ENCODE measurements at regions not wholly inside any gene's neighbourhood (a gene's known extent, or its start where the extent isn't known, plus 50 kb on each side); places are given as distances from the start of the nearest gene placed in this dataset.

GRCh38 chr20:6611911-6612605, 155.4 kb upstream of the BMP2 start:
- H2AFZ ChIP-seq (ENCODE audit: low read depth) = no peak overlapping the region
- no peak overlapping the region for H3K27ac ChIP-seq (ENCODE audit: low read depth in 2 of 2, low read length in 1 of 2)
- H3K36me3 ChIP-seq (replicated peaks in 1 of 2; ENCODE audit: control insufficient read depth in 1 of 2, insufficient read depth in 2 of 2, low read length in 1 of 2) = no peaks in the 10 kb centered on the region
- ChIA-PET CTCF (no interaction called here), POLR2A (no interaction called here)
- H3K9me3 ChIP-seq = no peaks in the 10 kb centered on the region
- no peaks in the 10 kb centered on the region for H3F3A ChIP-seq (replicated peaks; ENCODE audit: insufficient read depth)
- H3K4me3 ChIP-seq (ENCODE audit: low read depth in 2 of 2, low read length in 1 of 2) = no peak overlapping the region
- no peaks in the 10 kb centered on the region for H3K79me2 ChIP-seq (ENCODE audit: insufficient read depth)
- H3K9ac ChIP-seq = no peak overlapping the region
- WGBS (ENCODE audit: low lambda C conversion rate) = 12% methylated on average over 2 of the region's 2 CpGs
- no peaks in the 10 kb centered on the region for H3K27me3 ChIP-seq (ENCODE audit: insufficient read depth)
- no peak overlapping the region for H3K4me2 ChIP-seq
- H3K4me1 ChIP-seq (ENCODE audit: control insufficient read depth in 1 of 2, insufficient read depth in 2 of 2, low read depth in 1 of 2, low read length in 1 of 2) = no peaks in the 10 kb centered on the region
- TF ChIP-seq REST (IDR thresholded peaks at IDR 0.05; ENCODE audit: low read depth, low read length) = no peak
- no peaks in the 10 kb centered on the region for H3K9me2 ChIP-seq
- no peaks in the 10 kb centered on the region for H4K20me1 ChIP-seq (ENCODE audit: insufficient read depth)
- no peak for DNase-seq

- no peaks in the 10 kb centered on the region for H3K79me2 ChIP-seq (ENCODE audit: insufficient read depth)
- H2AFZ ChIP-seq (ENCODE audit: low read depth) = no peak overlapping the region
- POLR2A ChIA-PET = no interaction called here
These were observed 160.8 kb upstream of the BMP2 start for GRCh38 chr20:6606651-6607050.

More at GRCh38 chr20:6606651-6607050, 160.8 kb upstream of the BMP2 start:
- H3K27ac ChIP-seq (ENCODE audit: low read depth in 2 of 2, low read length in 1 of 2) = no peak overlapping the region
- no peak for TF ChIP-seq POLR2AphosphoS5 (IDR thresholded peaks at IDR 0.05; ENCODE audit: low read depth, low read length)
- no peak for TF ChIP-seq MAX (IDR thresholded peaks at IDR 0.05; ENCODE audit: low read depth)
- no peak for TF ChIP-seq FOXM1 (IDR thresholded peaks at IDR 0.05; ENCODE audit: low read depth)
- TF ChIP-seq RAD21 (IDR thresholded peaks at IDR 0.05; ENCODE audit: low read length) = no peak
- no peak for TF ChIP-seq USF2 (IDR thresholded peaks at IDR 0.05; ENCODE audit: borderline replicate concordance, low read depth, low read length)
- no peak for TF ChIP-seq IRF3 (IDR thresholded peaks at IDR 0.05; ENCODE audit: low read depth, low read length)
- no peak for TF ChIP-seq USF1 (IDR thresholded peaks at IDR 0.05; ENCODE audit: borderline replicate concordance, low read depth)
- no peak for TF ChIP-seq CHD2 (IDR thresholded peaks at IDR 0.05; ENCODE audit: low read length, partially characterized antibody)
- TF ChIP-seq EP300 (IDR thresholded peaks at IDR 0.05; ENCODE audit: borderline replicate concordance in 1 of 2, low read depth in 1 of 2, low read length in 1 of 2) = no peak
- no peak for TF ChIP-seq PBX3 (IDR thresholded peaks at IDR 0.05)
- no peaks in the 10 kb centered on the region for H3K9me3 ChIP-seq
- H3K27me3 ChIP-seq (ENCODE audit: insufficient read depth) = no peaks in the 10 kb centered on the region
- no peaks in the 10 kb centered on the region for H3K4me1 ChIP-seq (ENCODE audit: control insufficient read depth in 1 of 2, insufficient read depth in 2 of 2, low read depth in 1 of 2, low read length in 1 of 2)
- CTCF ChIA-PET = no interaction called here
- H4K20me1 ChIP-seq (ENCODE audit: insufficient read depth) = no peaks in the 10 kb centered on the region
- DNase-seq = no peak
- H3K9ac ChIP-seq = no peak overlapping the region
- 48% methylated on average over 3 of the region's 3 CpGs for WGBS (ENCODE audit: low lambda C conversion rate)
- H3K4me2 ChIP-seq = no peak overlapping the region
- no peak overlapping the region for H3K4me3 ChIP-seq (ENCODE audit: low read depth in 2 of 2, low read length in 1 of 2)
- H3K36me3 ChIP-seq (replicated peaks in 1 of 2; ENCODE audit: control insufficient read depth in 1 of 2, insufficient read depth in 2 of 2, low read length in 1 of 2) = no peaks in the 10 kb centered on the region
- H3K9me2 ChIP-seq = no peaks in the 10 kb centered on the region
- no peaks in the 10 kb centered on the region for H3F3A ChIP-seq (replicated peaks; ENCODE audit: insufficient read depth)

Data from SK-N-SH (cell line).